ENCODE measurements at regions not wholly inside any gene's neighbourhood (a gene's known extent, or its start where the extent isn't known, plus 50 kb on each side); places are given as distances from the start of the nearest gene placed in this dataset.
"Not testable (repeated sequence)": the region's sequence is repeated elsewhere in the genome, so short reads cannot be mapped to it uniquely, and the experiment has no call there.

GRCh38 chr4:124869961-124870495 lies 157.5 kb upstream of the ANKRD50 start:
- ATAC-seq = no peak
- no peak overlapping the region for H3K4me3 Mint-ChIP-seq
- no peaks in the 10 kb centered on the region for H3K4me1 Mint-ChIP-seq (ENCODE audit: low read depth)
- no peak for DNase-seq
- H3K27me3 Mint-ChIP-seq (ENCODE audit: low read depth) = no peaks in the 10 kb centered on the region
- H3K36me3 Mint-ChIP-seq (ENCODE audit: insufficient read depth) = no peaks in the 10 kb centered on the region
- peaks cover 3% of the 10 kb centered on the region for H3K9me3 Mint-ChIP-seq

GRCh38 chr4:124868495-124868894 lies 156.0 kb upstream of the ANKRD50 start:
- H3K36me3 Mint-ChIP-seq (ENCODE audit: insufficient read depth) = no peaks in the 10 kb centered on the region
- no peaks in the 10 kb centered on the region for H3K4me1 Mint-ChIP-seq (ENCODE audit: low read depth)
- H3K4me3 Mint-ChIP-seq = no peak overlapping the region
- no peak for ATAC-seq
- no peaks in the 10 kb centered on the region for H3K27me3 Mint-ChIP-seq (ENCODE audit: low read depth)
- H3K9me3 Mint-ChIP-seq = peaks cover 3% of the 10 kb centered on the region
- DNase-seq = no peak

GRCh38 chr4:124867536-124867935 lies 155.0 kb upstream of the ANKRD50 start:
- Mint-ChIP-seq H3K4me1 (ENCODE audit: low read depth) (no peaks in the 10 kb centered on the region), H3K27me3 (ENCODE audit: low read depth) (no peaks in the 10 kb centered on the region), H3K9me3 (peaks cover 3% of the 10 kb centered on the region), H3K36me3 (ENCODE audit: insufficient read depth) (no peaks in the 10 kb centered on the region), H3K4me3 (no peak overlapping the region)
- ATAC-seq (no peak), DNase-seq (no peak)

GRCh38 chr4:124866301-124866700 lies 153.8 kb upstream of the ANKRD50 start:
- no peak overlapping the region for H3K4me3 Mint-ChIP-seq
- DNase-seq (no peak), ATAC-seq (no peak)

GRCh38 chr4:124863040-124863545 lies 150.6 kb upstream of the ANKRD50 start:
- no peaks in the 10 kb centered on the region for H3K4me1 Mint-ChIP-seq (ENCODE audit: low read depth)
- H3K27me3 Mint-ChIP-seq (ENCODE audit: low read depth) = no peaks in the 10 kb centered on the region
- H3K9me3 Mint-ChIP-seq = peaks cover under 1% of the 10 kb centered on the region
- ATAC-seq = no peak
- no peaks in the 10 kb centered on the region for H3K36me3 Mint-ChIP-seq (ENCODE audit: insufficient read depth)
- no peak overlapping the region for H3K4me3 Mint-ChIP-seq
- no peak for DNase-seq

More at GRCh38 chr4:124866301-124866700, 153.8 kb upstream of the ANKRD50 start:
- H3K36me3 Mint-ChIP-seq (ENCODE audit: insufficient read depth) = no peaks in the 10 kb centered on the region
- no peaks in the 10 kb centered on the region for H3K4me1 Mint-ChIP-seq (ENCODE audit: low read depth)
- H3K27me3 Mint-ChIP-seq (ENCODE audit: low read depth) = no peaks in the 10 kb centered on the region
- peaks cover 3% of the 10 kb centered on the region for H3K9me3 Mint-ChIP-seq

- DNase-seq = no peak
- Mint-ChIP-seq H3K9me3 (peaks cover 5% of the 10 kb centered on the region), H3K4me3 (no peak overlapping the region), H3K36me3 (ENCODE audit: insufficient read depth) (no peaks in the 10 kb centered on the region), H3K27me3 (ENCODE audit: low read depth) (no peaks in the 10 kb centered on the region), H3K4me1 (ENCODE audit: low read depth) (no peaks in the 10 kb centered on the region)
- ATAC-seq = no peak
Measured at GRCh38 chr4:124862261-124862660, 149.7 kb upstream of the ANKRD50 start.

GRCh38 chr4:124861761-124862160 lies 149.2 kb upstream of the ANKRD50 start:
- H3K27me3 Mint-ChIP-seq (ENCODE audit: low read depth) = no peaks in the 10 kb centered on the region
- H3K4me3 Mint-ChIP-seq = no peak overlapping the region
- no peak for DNase-seq
- no peaks in the 10 kb centered on the region for H3K36me3 Mint-ChIP-seq (ENCODE audit: insufficient read depth)
- H3K4me1 Mint-ChIP-seq (ENCODE audit: low read depth) = no peaks in the 10 kb centered on the region
- no peak for ATAC-seq
- H3K9me3 Mint-ChIP-seq = peaks cover 5% of the 10 kb centered on the region

GRCh38 chr4:124854968-124855367 lies 142.4 kb upstream of the ANKRD50 start:
- Mint-ChIP-seq H3K4me3 (no peak overlapping the region), H3K9me3 (peaks cover 10% of the 10 kb centered on the region), H3K36me3 (ENCODE audit: insufficient read depth) (no peaks in the 10 kb centered on the region), H3K27me3 (ENCODE audit: low read depth) (no peaks in the 10 kb centered on the region), H3K4me1 (ENCODE audit: low read depth) (no peaks in the 10 kb centered on the region)
- ATAC-seq = no peak
- DNase-seq = no peak

GRCh38 chr4:124851741-124852140 lies 139.2 kb upstream of the ANKRD50 start:
- ATAC-seq (no peak), DNase-seq (no peak)
- Mint-ChIP-seq H3K4me3 (no peak overlapping the region), H3K9me3 (peaks cover 6% of the 10 kb centered on the region), H3K27me3 (ENCODE audit: low read depth) (no peaks in the 10 kb centered on the region), H3K4me1 (ENCODE audit: low read depth) (no peaks in the 10 kb centered on the region), H3K36me3 (ENCODE audit: insufficient read depth) (no peaks in the 10 kb centered on the region)

- ATAC-seq = no peak
Measured at GRCh38 chr4:124846306-124846705, 133.8 kb upstream of the ANKRD50 start.

GRCh38 chr4:124839786-124840390 lies 127.4 kb upstream of the ANKRD50 start:
- Mint-ChIP-seq H3K36me3 (ENCODE audit: insufficient read depth) (no peaks in the 10 kb centered on the region), H3K4me1 (ENCODE audit: low read depth) (no peaks in the 10 kb centered on the region), H3K27me3 (ENCODE audit: low read depth) (no peaks in the 10 kb centered on the region), H3K9me3 (peaks cover 44% of the 10 kb centered on the region), H3K4me3 (no peak overlapping the region)
- ATAC-seq (no peak), DNase-seq (no peak)

More at GRCh38 chr4:124846306-124846705, 133.8 kb upstream of the ANKRD50 start:
- Mint-ChIP-seq H3K4me1 (ENCODE audit: low read depth) (no peaks in the 10 kb centered on the region), H3K4me3 (no peak overlapping the region), H3K9me3 (peaks cover 8% of the 10 kb centered on the region), H3K27me3 (ENCODE audit: low read depth) (no peaks in the 10 kb centered on the region), H3K36me3 (ENCODE audit: insufficient read depth) (no peaks in the 10 kb centered on the region)
- no peak for DNase-seq

- ATAC-seq = no peak
- no peak for DNase-seq
- no peak overlapping the region for H3K4me3 Mint-ChIP-seq
- no peaks in the 10 kb centered on the region for H3K36me3 Mint-ChIP-seq (ENCODE audit: insufficient read depth)
- H3K4me1 Mint-ChIP-seq (ENCODE audit: low read depth) = no peaks in the 10 kb centered on the region
- H3K9me3 Mint-ChIP-seq = peaks cover 17% of the 10 kb centered on the region
- H3K27me3 Mint-ChIP-seq (ENCODE audit: low read depth) = no peaks in the 10 kb centered on the region
Measured at GRCh38 chr4:124833831-124834505, 121.4 kb upstream of the ANKRD50 start.

- Mint-ChIP-seq H3K9me3 (no peaks in the 10 kb centered on the region), H3K27me3 (ENCODE audit: low read depth) (no peaks in the 10 kb centered on the region), H3K36me3 (ENCODE audit: insufficient read depth) (no peaks in the 10 kb centered on the region), H3K4me3 (no peak overlapping the region), H3K4me1 (ENCODE audit: low read depth) (no peaks in the 10 kb centered on the region)
- DNase-seq (no peak), ATAC-seq (no peak)
Measured at GRCh38 chr4:124828382-124828781, 115.8 kb upstream of the ANKRD50 start.

- ATAC-seq (no peak), DNase-seq (no peak)
- Mint-ChIP-seq H3K4me1 (ENCODE audit: low read depth) (no peaks in the 10 kb centered on the region), H3K36me3 (ENCODE audit: insufficient read depth) (no peaks in the 10 kb centered on the region), H3K4me3 (no peak overlapping the region), H3K9me3 (peaks cover 11% of the 10 kb centered on the region), H3K27me3 (ENCODE audit: low read depth) (no peaks in the 10 kb centered on the region)
Measured at GRCh38 chr4:124817531-124817930, 105.0 kb upstream of the ANKRD50 start.

- peaks cover 19% of the 10 kb centered on the region for H3K9me3 Mint-ChIP-seq
- H3K27me3 Mint-ChIP-seq (ENCODE audit: low read depth); ATAC-seq; DNase-seq; H3K4me1 Mint-ChIP-seq (ENCODE audit: low read depth); H3K36me3 Mint-ChIP-seq (ENCODE audit: insufficient read depth); H3K4me3 Mint-ChIP-seq: not testable (repeated sequence)
Measured at GRCh38 chr4:124812203-124812602, 99.7 kb upstream of the ANKRD50 start.
